CMK (cell line): ENCODE measurements at regions not wholly inside any gene's neighbourhood (a gene's known extent, or its start where the extent isn't known, plus 50 kb on each side); places are given as distances from the start of the nearest gene placed in this dataset.

Source experiments
- DNase-seq: peaks from one replicate; pipeline ENCODE4 v3.0.0-alpha.2; 2010; ENCODE audit warnings: low read depth

DNA sequence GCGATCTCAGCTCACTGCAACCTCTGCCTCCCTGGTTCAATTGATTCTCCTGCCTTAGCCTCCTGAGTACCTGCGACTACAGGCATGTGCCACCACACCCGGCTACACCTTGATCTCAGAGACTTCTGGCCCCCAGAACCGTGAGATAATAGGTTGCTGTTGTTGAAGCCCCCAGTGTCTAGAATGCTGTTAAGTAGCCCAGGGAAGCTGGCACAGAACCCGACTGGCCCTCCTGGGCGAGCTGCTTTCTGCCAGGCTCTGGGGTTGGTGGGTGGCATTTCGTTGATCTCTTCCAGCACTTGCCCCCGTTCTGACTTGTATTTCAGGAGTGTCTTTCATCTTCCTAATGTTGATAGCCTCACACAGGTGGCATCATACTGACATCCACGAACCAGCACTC is 807.1 kb downstream of the CDH9 start:
- no peak for DNase-seq

DNA sequence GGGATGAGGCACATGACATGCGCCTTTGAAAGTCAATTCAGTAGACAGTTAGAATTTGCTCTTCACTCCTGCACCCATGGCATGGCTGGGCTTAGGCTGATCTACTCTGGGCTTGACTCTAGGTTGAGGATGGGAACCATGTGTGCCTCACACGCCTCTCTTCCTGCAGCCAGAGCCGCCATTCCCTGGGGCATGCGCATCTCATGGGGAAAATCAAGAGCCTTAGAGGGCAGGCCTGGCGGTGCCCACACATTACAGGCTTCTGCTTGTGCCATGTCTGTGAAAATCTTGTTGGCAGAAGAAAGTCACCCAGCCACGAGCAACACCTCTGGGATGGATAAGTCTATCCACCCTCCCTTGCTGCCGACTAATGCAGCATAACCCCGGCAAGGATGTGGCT is 808.5 kb downstream of the CDH9 start:
- no peak for DNase-seq

DNA sequence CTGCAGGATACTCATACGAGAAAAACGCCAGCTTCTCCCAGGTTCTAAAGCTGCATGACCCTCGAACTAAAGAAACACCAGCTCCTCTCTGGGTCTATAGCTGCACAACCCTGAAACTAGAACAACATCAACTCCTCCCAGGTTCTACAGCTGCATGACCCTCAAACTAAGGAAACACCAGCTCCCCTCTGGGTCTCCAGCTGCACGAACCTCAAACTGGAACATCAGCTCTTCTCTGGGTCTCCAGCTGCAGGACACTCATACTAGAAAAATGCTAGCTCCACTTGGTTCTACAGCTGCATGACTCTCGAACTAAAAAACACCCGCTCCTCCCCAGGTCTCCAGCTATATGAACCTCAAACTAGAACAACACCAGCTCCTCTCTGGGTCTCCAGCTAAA is 811.1 kb downstream of the CDH9 start:
- DNase-seq = no peak

- no peak for DNase-seq
Observed at GRCh38 chr5:26205121-26205520, 833.3 kb downstream of the CDH9 start.

DNA sequence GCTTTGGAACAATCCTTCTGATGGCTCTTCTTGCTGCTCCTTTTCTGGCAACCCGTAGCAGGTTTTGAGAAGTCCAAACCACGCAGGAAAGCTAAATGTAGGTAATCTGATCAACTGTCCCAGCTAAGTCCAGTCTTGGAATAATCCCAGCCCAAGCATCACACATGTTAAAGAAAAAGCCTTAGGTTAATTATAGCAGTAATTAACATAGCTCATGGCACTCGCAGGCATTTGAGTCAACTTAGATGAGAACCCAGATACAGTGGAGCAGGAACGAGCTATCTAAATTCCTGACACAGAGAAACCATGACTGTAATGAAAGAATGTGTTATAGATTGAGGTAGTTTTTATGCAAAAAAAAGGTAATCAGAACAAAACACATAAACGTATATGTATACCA is 844.8 kb downstream of the CDH9 start:
- DNase-seq = no peak

GRCh38 chr5:26192486-26192885 is 845.9 kb downstream of the CDH9 start:
- no peak for DNase-seq

DNA sequence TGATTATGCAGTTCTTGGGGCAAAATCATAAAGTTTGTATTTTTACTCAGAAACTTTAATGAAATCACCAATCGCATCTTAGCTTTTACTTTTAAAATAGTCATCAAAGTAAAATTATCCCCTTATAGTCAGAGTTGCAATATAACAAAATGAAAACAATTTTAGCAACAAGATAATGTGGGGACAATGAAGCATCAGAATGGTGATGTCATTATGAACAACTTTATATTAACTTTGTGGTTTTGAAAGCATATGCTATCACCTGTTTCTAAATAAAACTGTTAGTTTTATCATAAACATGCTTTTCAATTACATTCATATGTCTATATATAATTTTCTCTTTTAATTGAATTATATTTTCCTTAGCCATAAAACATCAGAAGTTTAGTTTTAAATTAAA is 856.8 kb downstream of the CDH9 start:
- no peak for DNase-seq

DNA sequence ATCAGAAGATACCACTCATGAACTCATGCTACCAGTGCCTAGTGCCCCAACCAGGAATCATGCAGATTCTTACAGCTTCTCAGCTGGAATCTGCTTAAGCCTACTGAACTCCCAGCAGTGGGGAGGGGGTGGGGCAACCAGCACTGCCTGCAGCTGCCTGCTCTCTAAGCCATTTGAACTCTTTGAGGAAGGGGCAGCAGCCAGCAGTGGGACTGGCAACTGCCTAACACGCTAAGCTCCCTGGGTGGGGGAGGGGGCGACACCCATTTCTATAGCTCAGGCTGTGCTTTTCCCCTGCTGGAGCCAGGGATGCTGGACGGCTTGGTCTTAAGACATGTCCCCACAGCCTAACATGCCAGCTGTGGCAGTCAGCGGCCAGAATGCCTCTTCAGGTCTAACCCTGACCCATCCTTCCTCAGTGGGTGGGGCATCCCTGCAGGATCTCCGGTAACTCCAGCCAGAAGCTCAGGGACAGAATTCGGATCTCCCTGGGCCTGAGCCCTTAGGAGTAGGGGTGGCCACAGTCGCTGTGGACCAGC is 889.7 kb downstream of the CDH9 start:
- DNase-seq = no peak

DNA sequence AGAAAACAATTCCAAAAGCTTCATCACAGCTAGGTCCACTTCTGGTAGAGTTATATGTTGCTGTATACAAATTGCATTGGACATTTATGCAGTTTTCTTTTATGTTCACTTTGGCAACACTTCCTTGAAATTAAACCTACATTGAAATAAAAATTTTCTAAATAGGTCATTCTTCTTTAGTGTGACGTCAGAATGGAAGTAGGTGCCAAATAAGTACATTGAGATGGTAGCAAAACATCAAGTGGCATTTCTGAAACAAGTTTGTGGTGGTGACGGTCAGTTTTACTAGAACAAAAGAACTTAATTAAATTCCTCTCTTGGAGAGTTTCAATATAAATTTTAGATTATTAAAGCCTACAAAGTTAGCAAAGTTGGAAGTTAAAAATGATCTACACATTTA is 895.1 kb downstream of the CDH9 start:
- DNase-seq = no peak

DNA sequence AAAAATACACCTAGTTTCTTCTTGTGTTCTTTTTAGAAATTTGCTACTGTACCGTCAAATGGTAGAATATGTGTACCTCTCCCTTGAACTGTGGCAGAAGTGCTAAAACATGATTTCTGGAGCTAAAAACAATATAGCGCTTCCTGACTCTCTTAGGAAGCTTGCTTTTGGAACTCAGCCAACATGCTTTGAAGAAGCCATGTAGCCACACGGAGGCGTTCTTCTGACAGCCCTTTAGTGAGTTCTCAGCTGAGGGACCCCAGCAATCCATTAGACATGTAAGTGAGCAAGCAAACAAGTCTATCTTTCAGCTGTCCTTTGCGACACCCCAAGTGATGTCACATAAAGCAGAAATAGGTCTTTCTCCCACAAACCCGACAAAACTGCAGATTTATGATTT is 917.0 kb downstream of the CDH9 start:
- no peak for DNase-seq

DNA sequence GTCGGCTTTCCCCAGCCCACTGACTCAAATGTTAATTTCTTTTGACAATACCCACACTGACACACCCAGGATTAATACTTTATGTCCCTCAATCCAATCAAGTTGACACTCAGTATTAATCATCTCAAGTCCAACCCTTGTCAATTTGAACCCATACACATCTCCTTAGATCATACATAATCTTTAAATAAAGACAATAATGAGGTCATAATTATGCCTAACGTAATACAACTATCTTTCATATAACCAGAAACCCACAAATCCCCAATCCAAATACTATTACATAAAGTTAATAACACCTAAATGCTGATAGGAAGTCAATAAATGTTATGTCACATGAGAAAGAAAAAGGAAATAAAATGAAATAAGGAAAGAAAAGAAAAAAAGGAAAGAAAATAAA is 934.2 kb downstream of the CDH9 start:
- DNase-seq = no peak

DNA sequence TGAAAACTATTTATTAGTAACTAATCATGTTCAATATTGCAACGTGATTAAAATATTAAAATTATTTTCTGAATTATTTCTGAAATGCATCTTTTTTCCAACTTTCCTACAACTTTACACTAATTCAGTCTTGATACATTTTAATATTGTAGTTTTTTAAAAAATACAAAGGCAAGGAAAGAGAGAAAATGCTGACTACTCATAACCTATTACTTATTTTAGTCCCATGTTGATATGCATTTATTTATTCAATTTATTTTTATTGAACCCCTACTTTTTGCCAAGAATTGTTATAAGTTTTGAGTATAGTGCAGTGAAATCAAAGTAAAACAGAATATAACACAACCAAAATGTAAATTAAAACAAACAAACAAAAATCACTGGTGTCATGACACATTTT is 978.2 kb downstream of the CDH9 start:
- no peak for DNase-seq

- no peak for DNase-seq
Observed at GRCh38 chr5:26054594-26054993, 983.8 kb downstream of the CDH9 start.

- DNase-seq = no peak
Observed at GRCh38 chr5:26034813-26035212, 1003.6 kb downstream of the CDH9 start.

- no peak for DNase-seq
Observed at GRCh38 chr5:26031481-26031880, 1006.9 kb downstream of the CDH9 start.

DNA sequence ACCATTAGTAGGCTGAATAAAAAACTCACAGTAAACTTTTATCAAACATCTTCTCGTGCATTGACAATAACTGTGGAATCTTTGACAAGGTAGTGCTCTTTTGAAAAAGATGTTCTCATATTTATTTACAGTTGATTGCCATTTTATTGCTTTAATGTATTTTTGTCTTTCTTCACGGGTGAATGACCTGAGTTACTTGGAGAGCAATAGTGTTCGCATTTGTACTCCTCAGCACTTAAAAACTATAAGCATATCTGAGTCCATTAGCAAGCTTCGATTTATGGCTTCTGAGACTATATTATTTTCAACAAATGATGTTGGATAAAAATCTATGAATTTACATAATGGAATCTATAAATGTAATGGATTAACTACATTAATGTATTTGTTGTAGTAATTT is 1012.3 kb downstream of the CDH9 start:
- no peak for DNase-seq

DNA sequence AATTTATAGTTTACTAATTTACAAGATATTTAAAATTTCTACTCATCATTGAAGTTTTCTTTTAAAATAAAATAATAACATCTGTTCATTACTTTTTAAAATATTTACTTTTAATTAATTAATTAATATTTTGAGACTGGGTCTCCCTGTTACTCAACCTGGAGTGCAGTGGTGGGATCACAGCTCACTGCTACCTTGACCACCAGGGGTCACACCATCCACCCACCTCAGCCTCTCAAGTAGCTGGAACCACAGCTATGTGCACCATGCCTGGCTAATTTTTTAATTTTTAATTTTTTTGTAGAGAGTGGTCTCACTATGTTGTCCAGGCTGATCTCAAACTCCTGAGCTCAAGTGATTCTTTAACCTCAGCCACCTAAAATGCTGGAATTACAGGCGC is 1013.6 kb downstream of the CDH9 start:
- no peak for DNase-seq

GRCh38 chr5:26023361-26023760 is 1015.0 kb downstream of the CDH9 start:
- no peak for DNase-seq

- DNase-seq = no peak
Observed at GRCh38 chr5:26014206-26014605, 1024.2 kb downstream of the CDH9 start.

DNA sequence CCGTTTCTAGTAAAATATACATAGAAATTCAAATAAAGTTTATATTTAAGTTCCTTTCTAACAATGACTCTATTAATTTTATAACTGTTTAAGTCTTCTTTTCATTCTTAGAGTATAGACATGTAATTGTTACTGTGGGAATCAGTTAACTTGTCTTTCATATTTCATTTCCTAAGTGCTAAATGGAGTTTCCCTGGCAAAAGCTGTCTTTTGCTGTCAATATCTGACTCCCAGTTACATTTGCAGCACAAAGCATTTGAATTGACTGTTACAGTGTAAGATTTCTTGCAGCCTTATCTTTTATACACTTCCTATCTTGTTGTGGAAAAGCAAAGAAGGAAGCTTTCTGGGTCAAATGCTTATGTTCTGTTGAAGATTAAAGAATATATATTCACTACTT is 1026.3 kb downstream of the CDH9 start:
- no peak for DNase-seq

- no peak for DNase-seq
Observed at GRCh38 chr5:26009742-26010141, 1028.6 kb downstream of the CDH9 start.

DNA sequence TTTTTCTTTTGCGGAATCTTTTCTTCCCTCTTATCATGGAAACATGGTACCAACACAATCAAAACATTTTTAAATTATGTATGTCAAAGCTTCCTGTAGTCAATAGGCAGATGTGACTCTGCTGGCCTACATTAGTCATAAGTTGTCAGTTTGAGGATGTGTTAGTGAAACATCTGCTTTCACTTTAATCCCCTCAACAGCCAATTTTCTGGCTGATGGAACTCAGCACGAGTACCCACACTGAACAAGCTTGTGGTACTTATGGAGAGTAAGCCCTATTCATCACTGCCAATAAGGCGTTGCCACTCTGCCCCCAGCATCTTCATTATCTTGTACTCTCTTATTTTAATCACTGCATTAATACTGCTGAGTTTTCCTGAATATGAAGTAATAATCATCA is 1034.4 kb downstream of the CDH9 start:
- DNase-seq = no peak

DNA sequence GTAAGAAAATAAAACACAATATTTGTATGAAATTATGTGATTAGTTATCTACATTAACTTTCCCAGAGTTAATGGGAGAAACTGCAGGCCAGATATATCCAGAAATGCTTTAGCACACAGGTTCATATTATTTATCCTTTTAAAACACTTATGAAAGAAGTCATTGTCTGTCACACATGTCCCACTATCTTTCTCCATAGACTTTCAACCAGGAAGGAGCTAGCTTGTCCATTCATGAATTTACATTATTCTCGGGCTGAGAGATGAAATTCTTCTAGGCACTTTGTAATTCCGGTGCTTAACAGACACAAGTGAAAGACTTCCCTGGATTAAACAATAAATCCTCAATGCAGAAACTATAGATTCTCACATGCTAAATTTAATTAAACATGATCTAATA is 1043.2 kb downstream of the CDH9 start:
- DNase-seq = no peak

DNA sequence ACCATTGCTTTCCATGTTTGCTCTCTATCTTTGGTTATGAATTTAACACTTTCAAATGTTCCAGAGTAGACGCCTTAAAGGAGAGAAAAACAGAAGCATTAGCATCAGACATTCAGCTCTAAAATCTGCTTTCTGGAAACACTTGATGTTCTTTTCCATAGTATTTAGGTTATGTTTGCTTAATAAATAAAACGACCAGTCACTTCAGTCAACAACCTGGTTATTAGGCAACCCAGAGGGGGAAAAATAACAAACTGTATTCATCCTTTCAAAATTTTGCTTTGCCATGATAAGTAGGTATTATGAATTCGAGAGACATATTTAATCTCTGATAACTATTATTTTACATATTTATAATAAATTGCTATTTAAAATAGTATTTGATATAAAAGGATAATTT is 1044.7 kb downstream of the CDH9 start:
- no peak for DNase-seq

GRCh38 chr5:25991639-25992038 is 1046.7 kb downstream of the CDH9 start:
- DNase-seq = no peak
